ENCODE measurements at regions not wholly inside any gene's neighbourhood (a gene's known extent, or its start where the extent isn't known, plus 50 kb on each side); places are given as distances from the start of the nearest gene placed in this dataset.

DNA sequence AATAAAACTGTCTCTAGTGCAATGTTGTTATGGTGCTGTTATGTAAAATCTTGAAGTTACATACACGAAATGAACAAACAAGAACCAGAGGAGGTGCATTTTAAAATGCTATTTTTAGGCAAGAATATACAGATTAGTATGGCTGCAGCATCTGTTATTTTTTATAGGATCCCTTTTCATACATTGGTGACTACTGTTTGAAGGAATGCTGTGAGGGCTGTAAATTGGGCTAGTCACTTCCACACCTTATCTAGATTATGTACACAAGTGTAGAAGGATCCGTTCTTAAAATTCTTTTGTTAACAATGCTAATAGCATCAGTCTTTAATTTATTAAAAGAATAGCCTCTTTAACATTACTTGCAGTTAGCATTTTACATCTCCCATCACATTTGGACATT lies 284.3 kb upstream of the MDGA2 start:
- no peaks in the 10 kb centered on the region for H3K36me3 Mint-ChIP-seq (ENCODE audit: low read depth)
- H3K27ac Mint-ChIP-seq (ENCODE audit: unreplicated experiment) = no peak overlapping the region
- no peaks in the 10 kb centered on the region for H3K4me1 Mint-ChIP-seq
- H3K4me3 Mint-ChIP-seq = no peak overlapping the region
- H3K27me3 Mint-ChIP-seq (ENCODE audit: low read depth) = no peaks in the 10 kb centered on the region
- no peak for TF ChIP-seq CTCF (conservative IDR thresholded peaks at IDR 0.05)
- DNase-seq (ENCODE audit: low read depth, low spot score) = no peak
- no peaks in the 10 kb centered on the region for H3K9me3 Mint-ChIP-seq

GRCh38 chr14:47949006-47949405 lies 273.6 kb upstream of the MDGA2 start:
- no peak overlapping the region for H3K4me3 Mint-ChIP-seq
- no peaks in the 10 kb centered on the region for H3K27me3 Mint-ChIP-seq (ENCODE audit: low read depth)
- no peaks in the 10 kb centered on the region for H3K4me1 Mint-ChIP-seq
- H3K9me3 Mint-ChIP-seq = no peaks in the 10 kb centered on the region
- no peak for TF ChIP-seq CTCF (conservative IDR thresholded peaks at IDR 0.05)
- no peaks in the 10 kb centered on the region for H3K36me3 Mint-ChIP-seq (ENCODE audit: low read depth)
- no peak overlapping the region for H3K27ac Mint-ChIP-seq (ENCODE audit: unreplicated experiment)
- DNase-seq (ENCODE audit: low read depth, low spot score) = no peak

- no peak overlapping the region for H3K4me3 Mint-ChIP-seq
- no peak for DNase-seq (ENCODE audit: low read depth, low spot score)
- H3K27me3 Mint-ChIP-seq (ENCODE audit: low read depth) = no peaks in the 10 kb centered on the region
- no peak overlapping the region for H3K27ac Mint-ChIP-seq (ENCODE audit: unreplicated experiment)
- no peak for TF ChIP-seq CTCF (conservative IDR thresholded peaks at IDR 0.05)
- H3K4me1 Mint-ChIP-seq = no peaks in the 10 kb centered on the region
- no peaks in the 10 kb centered on the region for H3K36me3 Mint-ChIP-seq (ENCODE audit: low read depth)
- no peaks in the 10 kb centered on the region for H3K9me3 Mint-ChIP-seq
Measured at GRCh38 chr14:47935332-47935731, 259.9 kb upstream of the MDGA2 start.

GRCh38 chr14:47929334-47929733 lies 253.9 kb upstream of the MDGA2 start:
- Mint-ChIP-seq H3K4me3 (no peak overlapping the region), H3K27ac (ENCODE audit: unreplicated experiment) (no peak overlapping the region), H3K27me3 (ENCODE audit: low read depth) (no peaks in the 10 kb centered on the region), H3K36me3 (ENCODE audit: low read depth) (no peaks in the 10 kb centered on the region), H3K9me3 (peaks cover 5% of the 10 kb centered on the region), H3K4me1 (no peaks in the 10 kb centered on the region)
- DNase-seq (ENCODE audit: low read depth, low spot score) = no peak
- TF ChIP-seq CTCF (conservative IDR thresholded peaks at IDR 0.05) = no peak

- H3K4me3 Mint-ChIP-seq = no peak overlapping the region
- peaks cover 6% of the 10 kb centered on the region for H3K9me3 Mint-ChIP-seq
- DNase-seq (ENCODE audit: low read depth, low spot score) = no peak
- no peak for TF ChIP-seq CTCF (conservative IDR thresholded peaks at IDR 0.05)
- no peaks in the 10 kb centered on the region for H3K36me3 Mint-ChIP-seq (ENCODE audit: low read depth)
- H3K27ac Mint-ChIP-seq (ENCODE audit: unreplicated experiment) = no peak overlapping the region
- no peaks in the 10 kb centered on the region for H3K4me1 Mint-ChIP-seq
- no peaks in the 10 kb centered on the region for H3K27me3 Mint-ChIP-seq (ENCODE audit: low read depth)
Measured at GRCh38 chr14:47921133-47921532, 245.7 kb upstream of the MDGA2 start.

DNA sequence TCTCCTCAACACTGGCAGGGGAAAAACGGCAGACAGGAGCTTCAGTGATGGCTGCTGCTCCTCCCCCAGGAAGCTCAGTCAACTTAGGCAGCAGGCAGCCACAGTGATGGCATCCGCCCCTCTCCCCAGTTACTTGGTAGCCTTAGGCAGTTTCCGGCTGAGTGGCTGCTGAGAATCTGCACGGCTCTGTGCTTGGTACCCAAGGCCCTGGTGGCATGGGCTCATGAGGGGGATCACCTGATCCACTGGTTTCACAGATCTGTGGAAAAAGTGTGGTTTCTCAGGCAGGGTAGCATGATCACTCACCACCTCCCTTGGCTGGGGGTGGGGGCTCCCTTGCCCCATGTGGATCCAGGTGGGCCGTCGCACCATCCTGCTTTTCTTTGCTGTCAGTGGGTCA lies 244.6 kb upstream of the MDGA2 start:
- DNase-seq (ENCODE audit: low read depth, low spot score) = no peak
- Mint-ChIP-seq H3K27ac (ENCODE audit: unreplicated experiment) (no peak overlapping the region), H3K4me1 (no peaks in the 10 kb centered on the region), H3K4me3 (no peak overlapping the region), H3K36me3 (ENCODE audit: low read depth) (no peaks in the 10 kb centered on the region), H3K27me3 (ENCODE audit: low read depth) (no peaks in the 10 kb centered on the region), H3K9me3 (peaks cover 3% of the 10 kb centered on the region)
- no peak for TF ChIP-seq CTCF (conservative IDR thresholded peaks at IDR 0.05)
